HG03097 (cell line): ENCODE measurements at regions not wholly inside any gene's neighbourhood (a gene's known extent, or its start where the extent isn't known, plus 50 kb on each side); places are given as distances from the start of the nearest gene placed in this dataset.

Experiments used
- ATAC-seq: cut with Tn5 transposase; IDR thresholded peaks from one replicate; pipeline ENCODE4 v1.9.1; 2021; ENCODE audit not compliant: unreplicated experiment, low FRiP score

GRCh38 chr13:67353941-67354340, 123.8 kb upstream of the PCDH9 start:
- no peak for ATAC-seq

DNA sequence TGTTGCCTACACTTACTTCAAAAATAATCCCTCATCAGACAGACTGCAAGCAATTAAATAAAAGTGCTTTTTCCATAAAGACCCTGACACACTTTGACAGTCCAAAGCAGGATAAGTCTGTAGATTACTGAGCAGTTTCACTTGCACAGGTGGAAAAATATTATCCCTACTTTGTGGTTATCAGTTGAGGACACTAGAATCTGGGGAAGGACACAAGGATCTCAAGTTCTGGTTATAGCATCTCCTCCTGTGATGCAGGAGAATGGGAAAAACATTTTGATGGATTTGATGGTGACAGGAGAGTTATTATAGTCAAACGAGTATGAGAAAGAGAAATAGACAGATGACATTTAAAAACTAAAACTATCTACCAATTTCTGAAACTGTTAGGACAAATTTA, 122.9 kb upstream of the PCDH9 start:
- no peak for ATAC-seq

DNA sequence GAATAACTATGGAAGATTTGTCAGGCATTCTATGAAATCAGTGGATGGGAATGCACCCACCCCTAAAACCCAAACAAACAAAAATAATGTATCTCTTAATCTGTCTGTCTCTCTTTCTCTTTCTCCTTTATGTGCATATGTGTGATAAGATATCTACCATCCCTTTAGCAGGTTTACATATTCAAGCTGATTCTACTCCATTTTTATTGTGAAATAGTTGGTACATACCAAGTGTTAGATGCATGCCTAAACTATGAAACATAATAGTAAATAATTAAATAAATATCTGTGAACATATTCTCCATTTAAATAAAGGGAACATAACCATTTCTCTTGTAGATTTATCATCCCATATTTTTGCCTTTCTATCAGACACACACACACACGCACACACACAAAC, 121.8 kb upstream of the PCDH9 start:
- no peak for ATAC-seq

DNA sequence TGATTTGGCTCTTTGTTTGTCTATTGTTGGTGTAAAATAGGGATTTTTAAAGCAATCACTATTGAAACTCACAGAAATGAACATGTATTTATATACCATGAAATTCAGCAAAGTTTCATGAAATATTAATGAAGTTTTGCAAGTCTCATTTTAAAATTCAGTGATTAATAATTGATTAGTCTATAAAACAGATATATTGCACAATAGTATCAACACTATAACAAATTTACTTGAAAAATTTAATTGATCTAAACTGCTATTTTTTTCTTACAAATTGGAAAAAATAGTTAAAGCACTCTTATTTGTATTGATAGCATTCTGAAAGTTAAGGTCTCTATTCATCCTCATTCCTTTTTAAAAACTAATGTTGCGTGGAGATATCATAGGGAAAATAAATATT, 121.0 kb upstream of the PCDH9 start:
- ATAC-seq, result no peak

- no peak for ATAC-seq
Measured at GRCh38 chr13:67343777-67344176, 113.6 kb upstream of the PCDH9 start.

DNA sequence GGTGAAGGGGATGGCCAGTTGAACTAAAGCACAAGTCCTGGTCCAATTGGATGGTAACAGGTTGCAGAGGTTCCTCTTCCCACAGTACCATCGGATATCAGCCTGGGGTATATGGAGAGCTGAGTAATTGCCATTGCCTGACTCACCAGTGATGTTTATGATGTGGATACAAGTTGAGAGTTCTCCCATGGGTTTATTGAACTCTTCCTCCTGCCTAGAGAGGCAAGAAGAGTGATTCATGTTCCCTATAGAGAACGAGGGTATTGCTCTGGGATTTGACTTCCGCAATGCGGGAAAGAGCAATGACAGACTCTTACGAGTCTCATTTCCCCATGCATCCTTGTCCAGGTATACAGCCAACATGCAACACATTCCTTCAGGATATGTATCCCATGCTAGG, 111.3 kb upstream of the PCDH9 start:
- no peak for ATAC-seq

DNA sequence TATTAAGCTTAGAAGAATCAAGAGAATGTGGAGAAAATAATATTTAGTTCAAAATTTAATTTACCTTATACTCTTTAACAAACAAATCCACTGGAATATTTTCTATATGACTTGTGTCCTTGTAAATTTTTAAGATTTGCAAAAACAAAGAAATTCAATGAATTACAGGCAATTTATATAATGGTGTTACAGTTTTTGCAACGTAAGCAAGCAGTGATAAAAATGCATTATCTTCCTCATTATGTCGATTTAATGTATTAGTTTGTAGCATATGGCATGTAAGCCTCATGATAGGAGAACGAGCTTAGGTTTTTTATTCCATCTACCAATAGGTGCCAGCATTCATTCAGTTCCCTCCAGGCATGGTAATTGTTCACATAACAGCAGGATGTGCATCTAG, 100.0 kb upstream of the PCDH9 start:
- ATAC-seq, result no peak

- ATAC-seq, result no peak
Measured at GRCh38 chr13:67328895-67329294, 98.8 kb upstream of the PCDH9 start.

DNA sequence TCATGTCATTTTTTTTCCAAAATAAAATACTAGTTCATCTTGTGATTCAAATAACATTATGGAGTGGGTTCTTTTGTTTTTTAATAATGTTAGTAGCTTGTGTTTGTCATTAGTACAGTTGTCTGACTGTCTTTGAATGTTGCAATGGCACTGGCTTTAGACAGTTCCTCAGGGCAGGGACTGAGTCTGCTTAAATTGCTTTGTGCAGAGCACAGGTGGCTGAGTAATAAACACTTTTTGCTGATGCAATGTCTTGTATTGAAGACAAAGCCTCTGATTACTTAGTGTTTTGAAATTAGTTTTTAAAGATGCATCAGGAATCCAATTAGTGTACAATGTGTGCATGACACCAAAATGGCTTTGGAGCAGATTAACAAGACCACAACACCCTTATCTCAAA, 88.7 kb upstream of the PCDH9 start:
- ATAC-seq, result no peak

DNA sequence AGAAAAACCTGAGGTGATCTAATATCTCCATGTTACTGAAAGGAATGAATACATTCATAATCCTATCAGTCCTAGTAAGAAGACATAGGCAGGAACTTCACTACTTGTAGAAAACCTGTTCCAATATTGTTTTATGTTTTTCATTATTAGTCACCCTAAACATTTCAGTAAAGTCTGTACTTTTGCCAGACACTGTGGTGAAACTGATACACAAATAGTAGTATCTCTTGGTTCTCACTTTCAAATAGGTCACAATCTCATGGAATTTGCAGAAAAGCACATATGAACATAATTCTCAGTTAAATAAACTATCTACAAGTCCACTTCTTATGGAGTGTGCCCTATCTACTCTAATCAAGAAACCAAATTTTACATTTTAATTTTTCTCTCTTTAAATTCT, 88.3 kb upstream of the PCDH9 start:
- no peak for ATAC-seq

DNA sequence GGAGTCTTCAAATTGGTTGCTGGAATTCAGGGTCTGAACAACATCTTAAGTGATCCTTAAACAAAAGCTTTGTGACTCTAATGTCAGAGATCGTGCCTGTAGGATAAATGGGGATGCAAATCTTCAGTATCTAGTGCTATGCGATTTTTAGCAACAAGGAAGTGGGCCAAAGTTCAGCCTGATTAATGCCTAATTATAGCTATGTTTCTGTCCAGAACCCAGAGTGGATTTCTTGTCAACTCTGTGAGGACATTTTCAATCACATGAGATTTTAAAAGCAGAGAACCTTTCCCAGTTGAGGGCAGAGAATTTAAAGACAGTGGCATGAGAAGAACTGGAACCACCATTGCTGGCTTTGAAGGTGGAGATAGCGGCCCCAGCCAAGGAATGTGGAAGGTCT, 84.3 kb upstream of the PCDH9 start:
- no peak for ATAC-seq

DNA sequence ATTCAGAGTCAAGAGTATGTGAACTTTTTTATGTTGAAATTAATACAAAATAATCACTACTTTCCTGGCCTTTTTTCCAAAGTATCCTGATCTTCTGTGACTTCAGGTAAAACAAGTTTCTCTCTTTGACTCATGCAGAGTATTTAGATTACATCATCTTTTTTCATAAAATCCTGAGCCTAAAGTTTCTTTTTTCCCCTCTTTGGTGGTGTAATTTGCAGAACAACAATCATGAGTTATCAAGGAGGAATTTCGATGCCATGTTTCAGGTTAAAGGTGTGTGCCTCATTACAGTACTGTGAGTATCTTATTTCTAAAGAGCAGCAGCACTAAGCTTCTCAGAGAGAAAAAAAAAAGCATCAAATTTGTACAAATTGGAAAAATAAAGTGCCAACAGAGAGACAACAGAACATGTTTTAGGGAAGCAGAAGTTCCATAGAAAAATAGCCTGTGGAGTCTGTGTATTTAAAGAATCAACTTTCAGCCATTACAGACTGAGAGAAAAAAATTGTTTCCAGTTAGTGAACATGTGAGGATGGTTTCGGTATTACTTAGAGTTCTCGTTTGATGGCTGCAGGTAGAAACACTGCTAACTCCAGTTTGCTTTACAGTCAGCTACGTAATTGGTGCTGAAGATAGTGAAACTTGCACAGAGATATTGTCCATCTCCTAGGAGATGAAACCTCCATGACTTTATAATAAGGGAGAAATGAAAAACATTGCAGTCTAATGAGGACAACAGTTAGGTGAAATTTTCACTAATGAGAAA, 78.1 kb upstream of the PCDH9 start:
- no peak for ATAC-seq

GRCh38 chr13:67306742-67307141, 76.6 kb upstream of the PCDH9 start:
- ATAC-seq, result no peak

DNA sequence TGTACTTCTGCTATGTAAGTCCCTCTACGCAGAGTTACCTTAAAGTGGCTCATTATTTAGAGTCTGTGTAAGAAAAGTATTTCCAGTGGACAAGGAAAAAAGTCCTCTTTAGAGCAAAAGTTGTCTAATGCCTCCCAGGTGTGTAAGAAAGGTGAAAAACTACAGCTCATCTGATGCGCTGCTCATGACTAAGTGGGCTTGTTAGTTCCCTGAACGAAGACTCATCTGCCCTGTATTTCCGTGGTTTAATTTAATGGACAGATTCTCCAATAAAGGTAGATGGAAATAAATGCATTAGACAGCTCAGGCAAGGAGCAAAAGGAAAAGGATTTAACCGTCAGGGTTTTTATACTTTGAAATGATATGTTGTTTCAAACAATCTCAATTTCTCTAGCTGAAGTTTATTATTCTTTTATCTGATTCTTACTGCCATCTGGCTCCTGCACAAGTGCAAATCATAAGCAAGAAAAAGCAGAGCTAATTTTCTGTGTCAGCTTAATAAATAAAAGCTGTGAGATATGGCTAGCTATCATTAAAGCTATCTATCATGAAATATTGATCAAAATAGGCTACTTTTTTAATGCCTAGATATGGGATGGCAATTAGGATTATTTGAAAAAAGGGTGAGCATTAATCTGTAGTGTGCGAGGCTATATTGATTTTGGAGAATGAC, 73.7 kb upstream of the PCDH9 start:
- no peak for ATAC-seq

DNA sequence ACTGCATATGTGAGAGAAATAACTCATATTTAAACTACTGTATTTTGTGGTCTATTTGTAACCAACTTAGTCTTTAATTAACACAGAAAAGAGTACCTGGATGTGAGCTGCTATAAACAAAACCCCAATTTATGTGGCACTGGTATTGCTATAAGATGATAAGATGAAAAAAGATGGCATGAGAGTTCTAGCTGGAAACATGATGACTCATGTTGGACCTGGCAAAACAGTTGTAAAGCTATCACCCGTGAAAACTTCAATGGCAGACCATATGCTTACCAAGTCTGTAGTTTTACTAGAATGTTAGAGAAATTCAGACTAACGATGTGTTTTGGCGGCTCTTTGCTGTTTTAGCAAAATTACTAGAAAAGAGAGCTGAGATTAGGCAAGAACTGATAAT, 69.6 kb upstream of the PCDH9 start:
- no peak for ATAC-seq

DNA sequence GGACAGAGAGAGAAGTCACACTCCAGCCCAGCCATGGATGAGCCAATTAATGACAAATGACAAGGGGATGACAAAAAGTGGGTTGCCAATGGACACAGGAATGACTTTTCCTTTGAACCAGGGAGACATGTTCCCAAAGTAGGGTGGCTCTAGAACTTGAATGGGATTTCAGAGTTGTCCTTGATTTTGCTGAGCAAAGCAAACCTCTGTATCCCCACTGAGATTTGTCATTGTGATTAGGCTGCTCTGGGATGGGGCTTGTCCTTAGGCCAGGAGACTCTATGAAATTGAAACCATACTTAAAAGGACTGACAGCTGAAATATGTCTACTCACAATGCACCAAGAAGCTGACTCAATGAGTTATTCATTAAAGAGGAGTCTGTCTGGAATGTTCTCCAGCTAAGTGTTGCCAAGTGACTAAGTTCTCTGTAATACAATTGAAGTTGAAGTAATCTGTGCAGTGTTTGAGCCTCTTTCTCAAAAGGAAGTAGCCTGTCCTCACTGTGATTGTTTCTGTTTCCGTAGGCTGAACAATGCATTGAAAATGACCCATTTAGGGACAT, 69.0 kb upstream of the PCDH9 start:
- ATAC-seq, result no peak

- no peak for ATAC-seq
Measured at GRCh38 chr13:67298297-67298696, 68.2 kb upstream of the PCDH9 start.

DNA sequence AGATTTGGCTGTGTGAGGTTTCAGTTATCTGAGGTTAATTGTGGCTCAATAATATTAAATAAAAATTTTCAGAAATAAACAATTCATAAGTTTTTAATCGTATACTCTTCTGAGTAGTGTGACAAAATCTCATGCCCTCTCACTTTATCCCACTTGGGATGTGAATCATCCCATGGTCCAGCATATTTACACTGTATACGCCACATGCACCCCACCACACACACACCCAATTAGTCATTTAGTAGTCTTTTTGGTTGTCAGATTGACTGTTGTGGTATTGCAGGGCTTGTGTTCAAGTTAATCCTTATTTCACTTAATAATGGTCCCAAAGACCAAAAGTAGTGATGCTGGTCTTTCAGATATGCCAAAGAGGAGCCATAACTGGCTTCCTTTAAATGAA, 66.4 kb upstream of the PCDH9 start:
- no peak for ATAC-seq

DNA sequence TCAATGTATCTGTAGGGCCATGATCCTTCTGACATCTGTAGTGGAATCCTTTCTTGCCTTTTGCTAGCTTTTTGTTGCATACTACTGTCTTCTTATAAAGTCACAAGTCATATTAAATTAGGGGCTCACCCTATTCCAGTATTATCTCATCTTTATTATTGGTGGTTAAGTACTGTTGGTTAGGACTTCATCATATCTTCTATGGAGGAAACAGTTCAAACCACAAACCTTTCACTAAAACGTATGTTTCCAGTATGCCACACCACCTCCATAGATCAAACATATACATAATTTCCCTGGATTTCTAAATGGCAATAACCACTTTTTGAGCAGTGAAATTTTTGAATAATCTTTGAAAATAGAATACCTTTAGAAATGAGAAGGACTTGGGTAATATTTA, 62.8 kb upstream of the PCDH9 start:
- no peak for ATAC-seq

- no peak for ATAC-seq
Measured at GRCh38 chr13:67285611-67286010, 55.5 kb upstream of the PCDH9 start.

GRCh38 chr13:67283637-67284036, 53.5 kb upstream of the PCDH9 start:
- no peak for ATAC-seq

GRCh38 chr13:67281466-67281865, 51.3 kb upstream of the PCDH9 start:
- no peak for ATAC-seq
